ENCODE measurements at regions not wholly inside any gene's neighbourhood (a gene's known extent, or its start where the extent isn't known, plus 50 kb on each side); places are given as distances from the start of the nearest gene placed in this dataset.

GRCh38 chr10:78742730-78743615, 325.8 kb upstream of the ZMIZ1 start:
- TF ChIP-seq EP300 (IDR thresholded peaks at IDR 0.05) (no peak), POLR2A (IDR thresholded peaks at IDR 0.05) (no peak)

All from suprapubic skin (tissue), 2 donors.